MG63 (cell line): ENCODE measurements at regions not wholly inside any gene's neighbourhood (a gene's known extent, or its start where the extent isn't known, plus 50 kb on each side); places are given as distances from the start of the nearest gene placed in this dataset.

Experiments
- DNase-seq: peaks from one replicate; pipeline ENCODE4 v3.0.0-alpha.2; 2020
- H3K27me3 ChIP-seq: fragments of 250-450 bp; sonication (Bioruptor Pico); 2 replicates; pipeline ENCODE4 v1.5.1; 2020; ENCODE audit warnings: mild to moderate bottlenecking, moderate library complexity
- H3K36me3 ChIP-seq: fragments of 250-450 bp; sonication (Bioruptor Pico); 2 replicates; pipeline ENCODE4 v1.5.1; 2020; ENCODE audit warnings: mild to moderate bottlenecking, moderate library complexity
- H3K4me3 ChIP-seq: fragments of 250-450 bp; sonication (Bioruptor Pico); 2 replicates; pipeline ENCODE4 v1.5.1; 2020; ENCODE audit warnings: mild to moderate bottlenecking, moderate library complexity
- H3K9me3 ChIP-seq: fragments of 250-450 bp; sonication (Bioruptor Pico); 2 replicates; pipeline ENCODE4 v1.5.1; 2020; ENCODE audit warnings: mild to moderate bottlenecking, moderate library complexity

DNA sequence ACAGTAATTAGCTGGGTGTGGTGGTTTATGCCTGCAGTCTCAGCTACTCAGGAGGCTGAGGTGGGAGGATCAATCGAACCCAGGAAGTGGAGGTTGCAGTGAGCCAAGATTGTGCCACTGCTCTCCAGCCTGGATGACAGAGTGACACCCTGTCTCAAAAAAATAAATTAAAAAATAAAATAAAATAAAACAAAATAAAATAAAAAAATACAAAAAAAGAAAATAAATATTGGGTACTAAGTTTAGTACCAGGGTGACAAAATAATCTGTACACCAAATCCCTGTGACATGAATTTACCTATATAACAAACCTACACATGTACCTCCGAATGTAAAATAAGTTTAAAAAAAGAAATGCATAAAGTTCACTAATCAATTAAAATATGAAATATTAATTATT is 666.0 kb upstream of the CDH18 start:
- peaks cover 6% of the 10 kb centered on the region; the same call in 1 of the 2 replicates for H3K9me3 ChIP-seq
- H3K27me3 ChIP-seq = no peaks in the 10 kb centered on the region
- no peak for DNase-seq

DNA sequence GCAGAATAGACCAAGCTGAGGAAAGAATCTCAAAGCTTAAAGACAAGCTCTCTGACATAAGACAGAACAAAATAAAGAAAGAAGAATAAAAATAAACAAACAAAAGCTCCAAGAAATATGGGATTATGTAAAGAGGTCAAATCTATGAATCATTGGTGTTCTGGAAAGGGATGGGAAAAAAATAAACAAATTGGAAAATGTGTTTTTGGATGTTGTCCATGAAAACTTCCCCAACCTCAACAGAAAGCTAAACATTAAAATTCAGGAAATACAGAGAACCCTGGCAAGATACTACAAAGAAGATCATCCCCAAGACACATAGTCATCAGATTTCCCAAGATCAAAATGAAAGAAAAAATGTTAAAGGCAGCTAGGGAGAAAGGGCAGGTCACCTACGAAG is 662.0 kb upstream of the CDH18 start:
- peaks cover 6% of the 10 kb centered on the region; the same call in 1 of the 2 replicates for H3K9me3 ChIP-seq
- DNase-seq = no peak
- H3K36me3 ChIP-seq = no peaks in the 10 kb centered on the region
- 0 out of 2 replicates have a peak, but pooled peaks cover 3% of the 10 kb centered on the region for H3K27me3 ChIP-seq
- H3K4me3 ChIP-seq = no peak overlapping the region

More for the DNA sequence above, 666.0 kb upstream of the CDH18 start:
- Histone ChIP-seq H3K4me3 (no peak overlapping the region), H3K36me3 (no peaks in the 10 kb centered on the region)

DNA sequence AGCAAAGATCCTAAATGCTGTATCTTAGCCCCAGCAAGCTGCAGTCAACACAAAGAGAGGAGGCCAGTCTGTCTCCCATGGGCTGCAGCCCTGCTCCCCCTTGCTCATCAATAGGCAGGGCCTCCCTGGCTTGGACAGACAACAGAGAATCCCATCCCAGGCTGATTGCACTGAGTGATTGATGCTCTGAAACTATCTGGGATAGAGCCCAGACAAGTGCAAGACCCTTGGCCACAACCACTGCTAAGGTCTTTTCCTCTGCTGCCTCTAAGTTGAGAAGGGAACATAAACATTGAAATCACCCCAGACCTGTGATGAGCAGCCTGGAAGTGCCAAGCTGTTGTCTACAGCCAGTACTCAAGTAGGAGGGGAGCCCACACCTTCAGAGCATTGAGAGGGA is 661.0 kb upstream of the CDH18 start:
- H3K4me3 ChIP-seq = no peak overlapping the region
- H3K36me3 ChIP-seq = no peaks in the 10 kb centered on the region
- 0 out of 2 replicates have a peak, but pooled peaks cover 3% of the 10 kb centered on the region for H3K27me3 ChIP-seq
- no peak for DNase-seq
- H3K9me3 ChIP-seq = peaks cover 6% of the 10 kb centered on the region; the same call in 1 of the 2 replicates

DNA sequence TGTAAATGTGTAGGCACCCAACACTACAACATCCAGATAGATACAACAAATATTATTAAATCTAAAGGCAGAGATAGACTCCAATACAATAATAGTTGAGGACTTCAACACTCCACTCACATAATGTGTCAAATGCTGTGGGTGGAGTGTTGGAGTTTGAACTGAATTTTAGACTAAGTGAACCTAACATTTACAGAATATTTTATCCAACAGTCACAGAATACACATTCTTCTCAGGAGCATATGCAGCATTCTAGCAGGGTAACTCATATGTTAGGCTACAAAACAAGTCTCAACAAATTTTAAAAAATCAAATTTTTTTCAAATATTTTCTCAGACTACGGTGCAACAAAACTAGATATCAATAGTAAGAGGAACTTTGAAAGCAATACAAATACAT is 648.7 kb upstream of the CDH18 start:
- Histone ChIP-seq H3K9me3 (no peaks in the 10 kb centered on the region), H3K4me3 (no peak overlapping the region), H3K36me3 (no peaks in the 10 kb centered on the region), H3K27me3 (no peaks in the 10 kb centered on the region)
- no peak for DNase-seq

DNA sequence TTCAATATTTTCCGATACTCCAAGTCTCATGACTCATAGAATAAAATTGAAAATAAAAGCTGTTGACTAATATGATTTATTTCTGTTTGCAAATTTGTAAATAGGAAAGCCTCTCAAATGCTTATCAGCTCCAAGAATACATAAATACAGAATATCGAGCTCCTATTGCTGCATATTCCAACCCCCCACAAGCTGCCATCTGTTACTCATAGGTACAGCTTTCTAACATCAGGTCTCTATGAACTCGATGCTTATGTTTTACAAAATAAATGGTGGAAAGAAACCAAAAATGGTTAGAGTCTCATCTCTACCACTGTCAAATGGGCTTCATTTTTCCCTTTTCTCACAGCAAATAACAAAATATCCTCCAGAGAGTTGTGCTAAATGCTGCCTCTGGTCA is 631.6 kb upstream of the CDH18 start:
- no peaks in the 10 kb centered on the region for H3K9me3 ChIP-seq
- DNase-seq = no peak
- no peaks in the 10 kb centered on the region for H3K36me3 ChIP-seq
- H3K4me3 ChIP-seq = no peak overlapping the region
- no peaks in the 10 kb centered on the region for H3K27me3 ChIP-seq

DNA sequence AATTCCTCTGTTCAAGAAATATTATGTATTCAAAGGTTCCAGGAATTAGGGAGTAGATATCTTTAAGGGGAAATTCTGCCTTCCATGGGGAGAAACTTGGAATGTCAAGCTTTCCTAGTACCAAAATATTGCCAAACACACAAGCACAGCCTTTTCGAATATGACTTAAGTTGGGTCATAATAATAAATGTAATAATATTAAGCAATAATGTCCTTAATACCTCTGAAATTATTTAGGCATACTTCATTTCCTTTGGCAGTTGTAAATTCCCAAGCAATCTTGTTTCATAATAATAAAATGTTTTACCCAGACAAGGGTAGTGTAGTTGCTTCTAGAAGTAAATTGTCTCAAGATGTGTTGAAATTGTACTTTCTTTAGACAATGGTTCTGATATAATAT is 630.3 kb upstream of the CDH18 start:
- H3K27me3 ChIP-seq = no peaks in the 10 kb centered on the region
- DNase-seq = no peak
- H3K9me3 ChIP-seq = no peaks in the 10 kb centered on the region
- H3K36me3 ChIP-seq = no peaks in the 10 kb centered on the region
- H3K4me3 ChIP-seq = no peak overlapping the region

DNA sequence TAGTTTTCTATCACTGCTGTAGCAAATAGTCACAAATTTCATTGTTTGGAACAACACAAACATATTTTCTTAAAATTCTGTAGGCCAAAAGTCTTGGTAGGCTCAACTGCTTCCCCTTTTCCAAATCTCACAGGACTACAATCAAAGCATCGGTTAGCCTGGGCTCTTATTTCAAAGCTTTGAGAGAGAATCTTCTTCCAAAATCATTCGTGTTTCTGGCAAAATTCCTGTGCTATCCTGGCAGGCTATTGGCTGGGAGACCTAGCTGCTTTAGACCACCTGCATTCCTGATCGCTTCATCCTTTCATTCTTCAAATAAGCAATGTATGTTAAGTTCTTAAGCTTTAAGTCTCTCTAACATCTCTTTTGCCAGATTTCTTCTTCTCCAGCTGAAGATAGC is 629.8 kb upstream of the CDH18 start:
- Histone ChIP-seq H3K4me3 (no peak overlapping the region), H3K27me3 (no peaks in the 10 kb centered on the region), H3K36me3 (no peaks in the 10 kb centered on the region), H3K9me3 (no peaks in the 10 kb centered on the region)
- DNase-seq = no peak

DNA sequence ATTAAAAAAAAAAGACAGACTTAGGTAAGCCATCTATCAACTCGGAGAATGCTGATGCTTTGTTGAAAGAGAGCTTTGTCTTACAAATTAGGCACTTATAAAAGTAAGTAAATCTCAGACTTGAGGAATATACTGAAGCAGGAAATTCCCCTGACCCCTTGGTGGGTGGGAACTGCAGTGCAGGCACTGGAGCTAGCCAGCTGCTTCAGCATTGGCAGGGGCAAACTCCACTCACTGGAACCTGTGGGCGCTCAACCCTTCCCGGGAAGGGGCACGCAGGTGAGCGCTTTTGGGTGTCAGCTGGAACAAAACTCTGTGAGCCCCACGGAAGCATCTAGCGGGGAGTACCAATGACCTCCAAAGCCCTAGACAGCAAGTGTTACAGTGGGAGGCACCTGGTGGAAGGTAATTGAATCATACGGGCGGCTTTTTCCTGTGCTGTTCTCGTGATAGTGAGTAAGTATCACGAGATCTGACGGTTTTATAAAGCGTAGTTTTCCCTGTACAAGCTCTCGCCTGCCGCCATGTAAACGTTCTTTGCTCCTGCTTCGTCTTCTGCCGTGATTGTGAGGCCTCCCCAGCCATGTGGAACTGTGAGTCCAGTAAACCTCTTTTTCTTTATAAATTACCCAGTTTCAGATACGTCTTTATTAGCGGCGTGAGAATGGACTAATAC is 628.0 kb upstream of the CDH18 start:
- DNase-seq = no peak
- Histone ChIP-seq H3K9me3 (no peaks in the 10 kb centered on the region), H3K36me3 (no peaks in the 10 kb centered on the region), H3K4me3 (no peak overlapping the region), H3K27me3 (no peaks in the 10 kb centered on the region)

DNA sequence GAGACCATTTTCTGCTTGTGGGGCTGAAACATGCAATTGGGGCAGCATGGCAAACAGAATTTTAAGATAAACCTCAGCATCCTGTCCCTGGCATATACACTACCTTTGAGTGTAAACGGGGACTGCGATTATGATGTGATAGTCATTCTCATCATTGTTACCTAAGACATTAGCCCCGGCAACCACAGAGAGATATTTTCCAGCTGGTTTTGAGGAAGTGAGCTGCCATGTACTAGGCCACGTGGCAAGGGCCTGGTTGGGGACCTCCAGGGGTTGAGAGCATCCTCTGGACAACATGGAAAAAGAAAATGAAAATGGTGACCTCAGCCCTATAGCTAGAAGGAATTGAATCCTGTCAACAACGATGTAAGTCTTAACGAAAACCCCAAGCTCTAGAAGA is 623.6 kb upstream of the CDH18 start:
- Histone ChIP-seq H3K9me3 (no peaks in the 10 kb centered on the region), H3K4me3 (no peak overlapping the region), H3K36me3 (no peaks in the 10 kb centered on the region), H3K27me3 (no peaks in the 10 kb centered on the region)
- DNase-seq = no peak

DNA sequence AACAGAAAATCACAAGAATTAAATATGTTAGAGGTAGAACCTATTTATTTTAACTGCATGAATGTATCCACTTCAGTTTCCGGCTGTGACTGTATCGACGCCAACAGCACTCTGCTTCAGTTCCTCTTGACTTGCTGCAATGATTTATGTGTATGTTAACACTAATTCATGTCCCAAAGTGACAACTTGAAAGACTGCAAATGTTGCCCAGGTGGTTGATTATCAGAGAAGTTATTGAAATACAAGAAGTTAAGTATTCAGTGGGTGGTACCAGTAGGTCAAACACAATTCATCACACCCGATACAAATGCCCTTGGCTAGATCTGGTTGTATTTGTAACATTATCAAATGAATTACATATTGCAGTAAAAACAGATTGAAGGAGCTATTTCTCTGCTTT is 622.7 kb upstream of the CDH18 start:
- H3K27me3 ChIP-seq = no peaks in the 10 kb centered on the region
- no peaks in the 10 kb centered on the region for H3K36me3 ChIP-seq
- H3K9me3 ChIP-seq = no peaks in the 10 kb centered on the region
- DNase-seq = no peak
- no peak overlapping the region for H3K4me3 ChIP-seq

DNA sequence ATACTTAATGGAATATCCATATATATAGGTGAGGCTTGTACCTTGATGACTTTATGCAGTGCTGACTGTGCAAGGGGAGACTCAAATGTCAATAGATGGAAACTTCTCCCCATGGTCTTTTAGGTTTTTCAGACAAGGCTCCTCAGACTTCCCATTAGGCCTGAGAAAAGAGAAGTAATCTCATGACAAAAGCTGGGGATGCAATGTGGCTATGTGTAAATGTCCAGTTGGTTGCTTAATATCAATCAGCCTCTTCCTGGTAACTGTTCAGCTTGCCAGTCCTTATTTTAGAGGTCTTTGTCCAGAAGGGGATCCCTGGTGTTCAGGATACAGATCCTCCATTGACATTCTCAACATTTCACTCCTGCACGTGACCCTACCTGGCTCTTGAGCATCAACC is 621.1 kb upstream of the CDH18 start:
- DNase-seq = no peak
- no peaks in the 10 kb centered on the region for H3K9me3 ChIP-seq
- no peaks in the 10 kb centered on the region for H3K36me3 ChIP-seq
- H3K27me3 ChIP-seq = no peaks in the 10 kb centered on the region
- H3K4me3 ChIP-seq = no peak overlapping the region

DNA sequence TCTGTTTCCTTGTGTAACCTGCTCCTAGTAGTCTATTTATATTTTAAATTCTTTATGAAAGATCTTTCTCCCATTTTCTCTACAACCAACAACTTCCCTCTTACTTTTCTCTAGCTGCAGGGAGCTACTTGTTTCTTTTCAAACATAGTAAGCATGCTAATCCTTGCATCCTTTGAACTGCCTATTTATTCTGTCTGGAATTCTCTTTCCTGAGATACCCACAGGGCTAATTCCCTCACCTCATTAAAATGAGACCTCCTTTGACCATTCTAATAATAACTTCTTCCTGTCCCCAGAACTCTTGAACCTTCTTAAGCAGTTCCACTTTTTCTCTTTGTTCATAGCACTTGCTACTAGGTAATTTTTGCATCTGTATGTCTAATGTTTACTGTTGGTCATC is 620.6 kb upstream of the CDH18 start:
- H3K4me3 ChIP-seq = no peak overlapping the region
- H3K36me3 ChIP-seq = no peaks in the 10 kb centered on the region
- no peaks in the 10 kb centered on the region for H3K27me3 ChIP-seq
- DNase-seq = no peak
- no peaks in the 10 kb centered on the region for H3K9me3 ChIP-seq

DNA sequence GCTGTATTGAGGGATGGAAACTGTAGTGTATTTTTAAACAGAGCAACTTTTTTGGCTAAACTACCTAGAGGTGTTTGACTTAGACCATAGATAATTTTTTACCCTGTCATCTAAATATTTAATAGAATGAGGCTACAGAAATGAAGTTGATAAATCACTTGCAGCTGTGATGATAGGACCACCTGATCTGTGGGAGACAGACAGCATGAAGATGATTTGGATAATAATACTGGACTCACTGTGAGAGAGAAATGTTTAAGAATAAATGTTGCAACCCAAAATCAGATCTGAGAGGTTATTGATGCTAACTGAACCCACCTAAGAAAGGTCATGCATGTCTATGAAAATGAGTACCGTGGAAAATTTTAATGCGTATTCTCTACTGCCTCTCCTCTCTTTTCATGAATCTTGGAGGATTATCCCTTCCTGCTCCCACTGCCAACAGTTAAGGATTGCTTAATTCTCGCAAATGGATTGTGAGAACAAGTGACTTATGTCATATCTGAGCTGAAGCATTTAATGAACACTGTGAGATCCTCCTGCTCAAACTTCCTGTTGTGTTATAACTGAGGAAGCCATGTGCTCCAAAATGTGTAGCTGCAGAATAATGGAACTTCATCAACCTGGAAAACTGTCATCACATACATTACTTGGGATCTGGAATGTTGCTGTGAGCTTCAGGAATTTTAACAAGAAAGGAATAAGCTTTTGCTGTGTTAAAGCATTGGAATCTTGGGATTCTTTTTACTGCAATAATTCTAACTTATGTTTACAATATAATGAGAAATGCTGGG is 617.9 kb upstream of the CDH18 start:
- Histone ChIP-seq H3K9me3 (peaks cover 8% of the 10 kb centered on the region), H3K36me3 (no peaks in the 10 kb centered on the region), H3K4me3 (no peak overlapping the region), H3K27me3 (no peaks in the 10 kb centered on the region)
- DNase-seq = no peak

DNA sequence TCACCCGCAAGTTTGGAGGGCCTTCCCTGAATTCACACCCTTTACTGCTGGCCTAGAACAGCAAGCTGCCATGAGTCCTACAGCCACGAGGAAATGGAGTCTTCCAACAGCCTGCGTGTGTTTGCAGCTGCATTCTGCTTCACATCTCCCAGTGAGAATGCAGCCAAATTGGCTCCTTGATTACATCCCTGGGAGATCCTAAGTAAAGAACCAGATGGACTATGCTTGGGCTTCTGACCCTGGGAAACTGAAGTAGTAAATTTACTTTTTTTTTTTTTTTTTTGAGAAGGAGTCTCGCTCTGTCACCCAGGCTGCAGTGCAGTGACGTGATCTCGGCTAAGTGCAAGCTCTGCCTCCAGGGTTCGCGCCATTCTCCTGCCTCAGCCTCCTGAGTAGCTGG is 617.0 kb upstream of the CDH18 start:
- no peak for DNase-seq
- H3K9me3 ChIP-seq = peaks cover 8% of the 10 kb centered on the region
- no peak overlapping the region for H3K4me3 ChIP-seq

DNA sequence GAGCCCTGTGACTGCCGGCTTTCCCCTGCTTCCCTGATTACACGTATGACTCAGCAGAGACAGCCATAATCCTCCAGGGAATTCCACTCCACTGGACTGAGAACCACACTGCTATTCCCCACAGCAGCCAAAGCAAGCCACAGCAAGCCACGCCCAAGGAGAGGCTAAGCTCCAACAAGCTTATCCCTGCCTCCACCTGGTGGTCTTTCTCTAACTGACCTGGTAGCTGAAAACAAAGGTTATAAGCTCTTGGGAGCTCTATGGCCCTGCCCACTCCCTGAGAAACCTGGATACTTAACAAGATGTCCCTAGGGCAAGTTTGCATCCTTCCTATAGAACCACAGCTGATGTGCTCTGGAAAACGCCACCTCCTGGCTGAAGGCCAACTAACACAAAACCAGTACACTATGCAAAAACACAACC is 613.7 kb upstream of the CDH18 start:
- H3K9me3 ChIP-seq = peaks cover 8% of the 10 kb centered on the region
- H3K4me3 ChIP-seq = no peak overlapping the region
- no peaks in the 10 kb centered on the region for H3K27me3 ChIP-seq
- DNase-seq = peak; percentile 57
- H3K36me3 ChIP-seq = no peaks in the 10 kb centered on the region

More for the DNA sequence above, 617.0 kb upstream of the CDH18 start:
- H3K27me3 ChIP-seq = no peaks in the 10 kb centered on the region
- H3K36me3 ChIP-seq = no peaks in the 10 kb centered on the region

DNA sequence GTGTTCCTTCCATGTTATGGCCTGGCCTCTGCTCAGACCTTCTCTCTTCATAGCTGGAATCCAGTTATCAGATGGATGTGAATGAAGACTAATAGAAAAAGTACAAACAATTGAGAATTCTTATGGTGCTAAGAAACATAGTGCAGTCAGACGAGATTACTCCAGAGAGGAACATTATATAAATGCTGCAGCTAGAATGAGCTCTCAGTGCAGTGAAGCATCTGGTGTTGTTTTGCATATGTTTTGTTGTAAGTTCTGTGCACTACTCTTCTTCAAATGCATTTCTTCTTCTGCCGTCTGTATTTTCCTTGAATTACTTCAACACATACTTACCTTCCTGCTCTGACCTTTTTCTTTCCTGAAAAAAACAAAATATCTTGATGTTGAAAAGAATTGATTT is 602.4 kb upstream of the CDH18 start:
- H3K36me3 ChIP-seq = no peaks in the 10 kb centered on the region
- no peaks in the 10 kb centered on the region for H3K9me3 ChIP-seq
- H3K4me3 ChIP-seq = no peak overlapping the region
- no peak for DNase-seq
- no peaks in the 10 kb centered on the region for H3K27me3 ChIP-seq

DNA sequence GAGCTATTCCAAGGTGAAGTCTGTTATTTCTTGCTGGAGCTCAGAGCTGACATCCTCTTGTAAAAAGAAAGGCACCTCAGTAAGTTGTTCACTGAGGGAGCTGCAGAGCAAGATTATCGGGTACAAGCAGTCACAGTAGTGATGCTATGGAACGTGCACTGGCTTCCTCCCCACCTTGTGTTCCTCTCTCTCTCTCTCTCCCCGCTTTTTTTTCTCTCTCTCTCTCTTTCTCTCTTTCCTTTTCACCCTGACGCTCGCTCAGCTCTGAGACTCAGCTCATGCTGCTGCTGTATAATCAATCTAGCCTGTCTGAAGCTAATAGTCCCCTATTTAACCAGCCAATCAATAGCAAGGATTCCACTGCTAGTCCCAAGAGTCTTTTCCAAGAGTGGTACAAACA is 587.6 kb upstream of the CDH18 start:
- DNase-seq = no peak
- no peaks in the 10 kb centered on the region for H3K9me3 ChIP-seq
- no peak overlapping the region for H3K4me3 ChIP-seq
- H3K27me3 ChIP-seq = no peaks in the 10 kb centered on the region
- H3K36me3 ChIP-seq = no peaks in the 10 kb centered on the region

DNA sequence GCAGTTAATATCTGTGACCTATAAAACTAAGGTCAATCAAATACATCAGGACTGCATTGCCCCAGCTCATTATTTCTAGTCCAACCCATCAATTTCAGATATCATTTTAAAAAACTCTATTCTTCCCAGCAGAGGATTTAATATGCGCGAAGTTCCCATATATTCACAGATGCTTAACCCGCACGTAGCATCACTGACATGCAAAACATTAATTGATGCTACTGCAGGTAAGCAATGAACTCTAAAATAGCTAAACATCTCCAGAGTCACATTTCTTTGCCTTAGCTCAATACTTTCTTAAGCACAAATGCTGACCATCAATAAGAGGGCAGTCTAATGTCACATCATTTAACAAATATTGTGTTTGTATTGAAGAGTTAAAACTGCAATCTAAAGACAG is 586.6 kb upstream of the CDH18 start:
- no peaks in the 10 kb centered on the region for H3K27me3 ChIP-seq
- no peaks in the 10 kb centered on the region for H3K36me3 ChIP-seq
- H3K9me3 ChIP-seq = no peaks in the 10 kb centered on the region
- no peak for DNase-seq
- H3K4me3 ChIP-seq = no peak overlapping the region
